ENCODE measurements at regions not wholly inside any gene's neighbourhood (a gene's known extent, or its start where the extent isn't known, plus 50 kb on each side); places are given as distances from the start of the nearest gene placed in this dataset.

- no peak for TF ChIP-seq EZH2 (IDR thresholded peaks at IDR 0.05; ENCODE audit: insufficient read depth, poor library complexity, severe bottlenecking)
- TF ChIP-seq EZH2phosphoT487 (IDR thresholded peaks at IDR 0.05; ENCODE audit: insufficient read depth, low read depth), result no peak
Observed at GRCh38 chr21:38691631-38692030, 114.1 kb upstream of the ETS2 start.

Data from GM23248 (cell line).